A673 (cell line): ENCODE measurements at regions not wholly inside any gene's neighbourhood (a gene's known extent, or its start where the extent isn't known, plus 50 kb on each side); places are given as distances from the start of the nearest gene placed in this dataset.

Source experiments
- BruUV-seq: library from RNA; stranded (reverse); fragments of 400-500 nt; replicated peaks from 2 replicates; lab custom pipeline; 2021; lab: Mats Ljungman, UMichigan
- CTCF ChIA-PET: fragments of 300-600 bp; sonication (Branson Sonifier 250); formaldehyde crosslinking; loops from one replicate; lab custom pipeline; 2022; ENCODE audit warnings: antibody characterized with exemption; lab: Charles Lee
- POLR2A ChIA-PET: fragments of 300-600 bp; sonication (Branson Sonifier 250); formaldehyde crosslinking; loops from one replicate; lab custom pipeline; 2022; ENCODE audit warnings: antibody characterized with exemption; ENCODE audit not compliant: low non-redundant PET; lab: Charles Lee
- DNase-seq: peaks from one replicate; pipeline ENCODE4 v3.0.0-alpha.2; 2015; ENCODE audit warnings: low spot score
- H3K27ac ChIP-seq: fragments of 200-600 bp; sonication (generic); 2 replicates; pipeline ENCODE4 v1.5.1; 2016; ENCODE audit warnings: mixed run types, low read depth, mild to moderate bottlenecking, mixed read lengths, antibody characterized with exemption, low read length; ENCODE audit not compliant: poor library complexity, severe bottlenecking
- H3K27me3 ChIP-seq: fragments of 200-600 bp; sonication (generic); replicated peaks from 2 replicates; pipeline ENCODE4 v1.6.1; 2017; ENCODE audit warnings: mixed run types, low read depth, mild to moderate bottlenecking, mixed read lengths, antibody characterized with exemption, low read length; ENCODE audit not compliant: insufficient read depth, poor library complexity
- H3K36me3 ChIP-seq: fragments of 200-600 bp; sonication (generic); 2 replicates; pipeline ENCODE4 v1.6.1; 2016; ENCODE audit warnings: mixed run types, mild to moderate bottlenecking, mixed read lengths, antibody characterized with exemption, low read length; ENCODE audit not compliant: insufficient read depth, poor library complexity, severe bottlenecking
- H3K4me1 ChIP-seq: fragments of 200-600 bp; sonication (generic); 2 replicates; pipeline ENCODE4 v1.6.1; 2017; ENCODE audit warnings: mixed run types, mild to moderate bottlenecking, mixed read lengths, antibody characterized with exemption, low read length; ENCODE audit not compliant: insufficient read depth, poor library complexity, severe bottlenecking
- H3K4me3 ChIP-seq: fragments of 200-600 bp; sonication (generic); 2 replicates; pipeline ENCODE4 v1.5.1; 2016; ENCODE audit warnings: low read depth, mixed run types, mild to moderate bottlenecking, mixed read lengths, low read length; ENCODE audit not compliant: poor library complexity, severe bottlenecking
- H3K9me3 ChIP-seq: fragments of 200-600 bp; sonication (generic); 2 replicates; pipeline ENCODE4 v1.6.1; 2016; ENCODE audit warnings: mixed run types, low read depth, mild to moderate bottlenecking, mixed read lengths, antibody characterized with exemption, low read length; ENCODE audit not compliant: poor library complexity, severe bottlenecking
- CTCF ChIP-seq: fragments of 300-800, 200-600 bp; sonication (generic); conservative IDR thresholded peaks from 2 replicates; pipeline ENCODE4 v1.5.1; 2017; ENCODE audit warnings: low read depth, mild to moderate bottlenecking, antibody characterized with exemption, low read length, moderate library complexity, mixed read lengths
- EZH2 ChIP-seq: fragments of 200-600 bp; sonication (generic); IDR thresholded peaks from 2 replicates; pipeline ENCODE4 v1.6.1; 2017; ENCODE audit warnings: borderline replicate concordance, low read depth, mild to moderate bottlenecking, mixed read lengths, antibody characterized with exemption, low read length; ENCODE audit not compliant: poor library complexity, severe bottlenecking
- intact Hi-C: fragments of 100-400 bp; cut with micrococcal nuclease; formaldehyde crosslinking; loops from one replicate; pipeline ENCODE4 v1.10.0; 2022; ENCODE audit not compliant: unreplicated experiment

DNA sequence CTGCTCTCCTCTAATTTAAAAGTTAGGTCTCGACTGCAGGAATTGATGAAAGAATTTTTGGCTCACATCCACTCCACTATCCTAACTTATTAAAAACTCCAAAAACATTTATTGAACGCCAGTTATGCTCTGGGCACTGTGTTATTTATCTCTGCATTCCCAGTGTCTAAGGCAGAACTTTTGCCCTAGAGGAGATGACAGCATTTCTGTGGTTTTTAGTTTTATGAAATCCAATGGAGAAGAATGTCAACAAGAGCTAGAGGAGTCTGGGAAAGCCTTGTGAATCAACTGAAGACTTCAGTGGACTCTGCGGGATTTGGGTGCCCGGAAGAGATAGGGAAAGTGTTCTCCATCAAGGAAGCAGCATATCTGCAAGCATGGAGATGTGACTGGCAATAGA lies 217.0 kb upstream of the PGR start:
- no TSS peak for BruUV-seq
- Histone ChIP-seq H3K9me3 (no peaks in the 10 kb centered on the region), H3K4me3 (no peak overlapping the region), H3K27me3 (no peaks in the 10 kb centered on the region), H3K4me1 (no peaks in the 10 kb centered on the region), H3K36me3 (no peaks in the 10 kb centered on the region), H3K27ac (no peak overlapping the region)
- TF ChIP-seq CTCF (no peak), EZH2 (no peak)
- intact Hi-C loops: no loop called here
- DNase-seq: no peak
- CTCF ChIA-PET: no interaction called here
- POLR2A ChIA-PET: no interaction called here

DNA sequence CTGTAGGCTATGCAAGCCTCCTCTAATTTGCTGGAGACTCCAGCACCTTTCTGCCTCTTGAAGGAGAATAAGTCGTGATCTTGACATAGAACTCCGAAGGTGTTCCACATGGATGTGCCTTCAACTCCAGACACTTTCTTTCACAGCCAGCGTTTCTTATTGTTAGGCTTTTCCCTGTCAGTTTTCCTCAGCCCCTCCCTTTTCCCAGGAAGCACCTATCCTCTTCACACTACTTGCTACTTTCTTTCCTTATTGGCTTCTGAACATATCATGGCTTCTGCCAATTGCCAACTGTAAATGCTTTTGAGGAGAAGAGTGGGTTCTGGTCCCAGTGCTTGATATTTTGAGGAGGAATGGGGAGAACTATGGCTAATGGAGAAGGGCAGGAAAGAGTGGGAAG lies 216.3 kb upstream of the PGR start:
- no peaks in the 10 kb centered on the region for H3K4me1 ChIP-seq
- no peak overlapping the region for H3K27ac ChIP-seq
- POLR2A ChIA-PET: no interaction called here
- no peaks in the 10 kb centered on the region for H3K9me3 ChIP-seq
- DNase-seq: no peak
- no peak overlapping the region for H3K4me3 ChIP-seq
- no peaks in the 10 kb centered on the region for H3K27me3 ChIP-seq
- CTCF ChIA-PET: no interaction called here
- BruUV-seq: no TSS peak
- no peaks in the 10 kb centered on the region for H3K36me3 ChIP-seq
- intact Hi-C loops: no loop called here
- TF ChIP-seq CTCF: no peak
- no peak for TF ChIP-seq EZH2

DNA sequence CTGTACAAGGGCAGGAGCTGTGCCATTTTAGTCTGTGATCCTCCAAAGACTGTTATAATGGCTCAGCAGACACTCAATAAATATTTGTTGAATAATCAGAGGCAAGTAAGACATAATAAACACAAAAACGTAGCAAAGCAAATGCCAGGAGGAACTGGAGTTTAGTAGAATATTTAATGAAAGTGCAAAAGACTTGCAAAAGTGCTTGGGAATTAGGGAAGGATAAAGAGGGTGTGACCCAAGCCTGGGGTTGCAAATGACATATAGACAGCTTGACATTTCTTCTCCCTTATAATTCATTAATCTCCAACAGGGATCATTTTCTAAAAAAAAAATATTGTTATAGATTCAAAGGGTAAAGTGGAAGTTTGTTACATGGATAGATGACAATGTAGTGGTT lies 212.7 kb upstream of the PGR start:
- POLR2A ChIA-PET: no interaction called here
- Histone ChIP-seq H3K9me3 (no peaks in the 10 kb centered on the region), H3K4me3 (no peak overlapping the region), H3K27me3 (no peaks in the 10 kb centered on the region), H3K27ac (no peak overlapping the region), H3K36me3 (no peaks in the 10 kb centered on the region), H3K4me1 (no peaks in the 10 kb centered on the region)
- CTCF ChIA-PET: no interaction called here
- DNase-seq: no peak
- BruUV-seq: no TSS peak
- TF ChIP-seq EZH2 (no peak), CTCF (no peak)
- intact Hi-C loops: no loop called here
